GM23248 (cell line): ENCODE measurements at regions not wholly inside any gene's neighbourhood (a gene's known extent, or its start where the extent isn't known, plus 50 kb on each side); places are given as distances from the start of the nearest gene placed in this dataset.

Experiments used
- EZH2 ChIP-seq: fragments of 200-600 bp; sonication (generic); IDR thresholded peaks from 2 replicates; pipeline ENCODE4 v1.6.1; 2018; ENCODE audit warnings: antibody characterized with exemption, mild to moderate bottlenecking; ENCODE audit not compliant: insufficient read depth, poor library complexity, severe bottlenecking
- EZH2phosphoT487 ChIP-seq: fragments of 200-600 bp; sonication (generic); IDR thresholded peaks from 2 replicates; pipeline ENCODE4 v1.6.1; 2018; ENCODE audit warnings: antibody characterized with exemption, moderate library complexity, mild to moderate bottlenecking, low read depth; ENCODE audit not compliant: insufficient read depth

- no peak for TF ChIP-seq EZH2
- TF ChIP-seq EZH2phosphoT487 = no peak
Measured at GRCh38 chr12:130226126-130226525, 63.9 kb downstream of the FZD10 start.
